H9 (cell line): ENCODE measurements at regions not wholly inside any gene's neighbourhood (a gene's known extent, or its start where the extent isn't known, plus 50 kb on each side); places are given as distances from the start of the nearest gene placed in this dataset.

ENCODE experiments used
- DNase-seq: peaks from one replicate; pipeline ENCODE4 v3.0.0-alpha.2; 2017
- H2AFZ ChIP-seq: one replicate; pipeline ENCODE4 v1.6.1; 2013; ENCODE audit warnings: mild to moderate bottlenecking, low read length, control low read depth, moderate library complexity
- H2AK5ac ChIP-seq: 2 replicates; pipeline ENCODE4 v1.6.1; 2013; ENCODE audit warnings: low read length, control low read depth, mixed read lengths; ENCODE audit not compliant: insufficient read length
- H2BK120ac ChIP-seq: one replicate; pipeline ENCODE4 v1.6.1; 2013; ENCODE audit warnings: low read depth, mild to moderate bottlenecking, low read length, control low read depth, inconsistent platforms; ENCODE audit not compliant: poor library complexity, severe bottlenecking
- H2BK12ac ChIP-seq: 2 replicates; pipeline ENCODE4 v1.6.1; 2013; ENCODE audit warnings: low read length, control low read depth, mixed read lengths, low read depth; ENCODE audit not compliant: insufficient read length
- H2BK15ac ChIP-seq: 2 replicates; pipeline ENCODE4 v1.6.1; 2013; ENCODE audit warnings: low read depth, low read length, control low read depth
- H2BK20ac ChIP-seq: one replicate; pipeline ENCODE4 v1.6.1; 2013; ENCODE audit warnings: low read depth, mild to moderate bottlenecking, low read length, control low read depth, inconsistent platforms; ENCODE audit not compliant: poor library complexity, severe bottlenecking
- H2BK5ac ChIP-seq: 2 replicates; pipeline ENCODE4 v1.6.1; 2013; ENCODE audit warnings: low read length, control low read depth, mixed read lengths; ENCODE audit not compliant: insufficient read length
- H3K14ac ChIP-seq: 2 replicates; pipeline ENCODE4 v1.6.1; 2013; ENCODE audit warnings: low read length, control low read depth; ENCODE audit not compliant: insufficient read depth
- H3K18ac ChIP-seq: 2 replicates; pipeline ENCODE4 v1.6.1; 2013; ENCODE audit warnings: low read depth, mild to moderate bottlenecking, mixed read lengths, low read length, control low read depth; ENCODE audit not compliant: insufficient read length
- H3K23ac ChIP-seq: 2 replicates; pipeline ENCODE4 v1.6.1; 2013; ENCODE audit warnings: low read length, control low read depth, mixed read lengths, low read depth; ENCODE audit not compliant: insufficient read length
- H3K23me2 ChIP-seq: 2 replicates; pipeline ENCODE4 v1.6.1; 2013; ENCODE audit warnings: low read depth, mild to moderate bottlenecking, mixed read lengths, low read length, control low read depth; ENCODE audit not compliant: insufficient read length, poor library complexity, severe bottlenecking
- H3K27ac ChIP-seq: 2 replicates; pipeline ENCODE4 v1.5.1; 2013; ENCODE audit warnings: low read length, control low read depth, mixed read lengths, low read depth; ENCODE audit not compliant: insufficient read length
- H3K27me3 ChIP-seq: 2 replicates; pipeline ENCODE4 v1.6.1; 2013; ENCODE audit warnings: low read length, control low read depth, inconsistent platforms; ENCODE audit not compliant: insufficient read depth
- H3K4ac ChIP-seq: 2 replicates; pipeline ENCODE4 v1.6.1; 2013; ENCODE audit warnings: low read depth, mild to moderate bottlenecking, control low read depth, inconsistent platforms, low read length, moderate library complexity
- H3K4me1 ChIP-seq: 2 replicates; pipeline ENCODE4 v1.6.1; 2013; ENCODE audit warnings: low read length, control low read depth, inconsistent platforms; ENCODE audit not compliant: insufficient read depth
- H3K4me2 ChIP-seq: 2 replicates; pipeline ENCODE4 v1.6.1; 2013; ENCODE audit warnings: low read length, control low read depth, mixed read lengths; ENCODE audit not compliant: insufficient read length, insufficient read depth
- H3K56ac ChIP-seq: 2 replicates; pipeline ENCODE4 v1.6.1; 2013; ENCODE audit warnings: low read depth, mild to moderate bottlenecking, mixed read lengths, low read length, control low read depth; ENCODE audit not compliant: insufficient read length
- H3K79me1 ChIP-seq: 2 replicates; pipeline ENCODE4 v1.6.1; 2013; ENCODE audit warnings: low read depth, mild to moderate bottlenecking, moderate library complexity, low read length, control low read depth, inconsistent platforms; ENCODE audit not compliant: insufficient read depth, poor library complexity, severe bottlenecking
- H3K79me2 ChIP-seq: 2 replicates; pipeline ENCODE4 v1.6.1; 2013; ENCODE audit warnings: low read length, control low read depth, inconsistent platforms; ENCODE audit not compliant: insufficient read depth
- H3K9ac ChIP-seq: 2 replicates; pipeline ENCODE4 v1.6.1; 2013; ENCODE audit warnings: low read length, control low read depth, mixed read lengths; ENCODE audit not compliant: insufficient read length; ENCODE audit errors: extremely low read depth
- H3K9me3 ChIP-seq: one replicate; pipeline ENCODE4 v1.6.1; 2013; ENCODE audit warnings: low read depth, low read length, inconsistent platforms; ENCODE audit not compliant: control insufficient read depth
- H3T11ph ChIP-seq: one replicate; pipeline ENCODE4 v1.6.1; 2013; ENCODE audit warnings: mild to moderate bottlenecking, low read length, control low read depth, inconsistent platforms
- H4K20me1 ChIP-seq: one replicate; pipeline ENCODE4 v1.6.1; 2013; ENCODE audit not compliant: control insufficient read depth, insufficient read length, insufficient read depth
- H4K5ac ChIP-seq: 2 replicates; pipeline ENCODE4 v1.6.1; 2013; ENCODE audit warnings: low read depth, mild to moderate bottlenecking, mixed read lengths, low read length, control low read depth; ENCODE audit not compliant: insufficient read length
- H4K8ac ChIP-seq: replicated peaks from 2 replicates; pipeline ENCODE4 v1.6.1; 2013; ENCODE audit warnings: low read length, control low read depth, mixed read lengths, low read depth; ENCODE audit not compliant: insufficient read length
- H4K91ac ChIP-seq: 2 replicates; pipeline ENCODE4 v1.6.1; 2013; ENCODE audit warnings: low read depth, mild to moderate bottlenecking, moderate library complexity, mixed read lengths, low read length, control low read depth; ENCODE audit not compliant: insufficient read length
- H3K27ac Mint-ChIP-seq, 3 experiments: 2 replicates in 2 of 3; 3 replicates in 1 of 3; pipeline ENCODE4 v1.8.0; 2020 to 2021; ENCODE audit warnings: mixed read lengths in 3 of 3, mild to moderate bottlenecking in 1 of 3, moderate library complexity in 1 of 3
- H3K27me3 Mint-ChIP-seq: 2 replicates; pipeline ENCODE4 v1.8.0; 2021; ENCODE audit warnings: low read depth, mild to moderate bottlenecking, moderate library complexity, mixed read lengths
- H3K36me3 Mint-ChIP-seq, 3 experiments: 2 replicates in 2 of 3; 3 replicates in 1 of 3; pipeline ENCODE4 v1.8.0; 2020 to 2021; ENCODE audit warnings: low read depth in 3 of 3, mixed read lengths in 3 of 3; ENCODE audit not compliant: insufficient read depth in 1 of 3
- H3K4me1 Mint-ChIP-seq, 2 experiments: 2 replicates each; pipeline ENCODE4 v1.8.0; 2020; ENCODE audit warnings: mixed read lengths in 2 of 2
- H3K4me3 Mint-ChIP-seq, 2 experiments: 2 replicates in 1 of 2; 3 replicates in 1 of 2; pipeline ENCODE4 v1.8.0; 2020 to 2021; ENCODE audit warnings: mild to moderate bottlenecking in 2 of 2, mixed read lengths in 2 of 2, moderate library complexity in 1 of 2
- H3K9me3 Mint-ChIP-seq, 2 experiments: 2 replicates in 1 of 2; 3 replicates in 1 of 2; pipeline ENCODE4 v1.8.0; 2020; ENCODE audit warnings: mild to moderate bottlenecking in 2 of 2, mixed read lengths in 2 of 2, moderate library complexity in 1 of 2
- WGBS: extraction: QIAGEN DNeasy Blood & Tissue Kit; methylation state at CpG from one replicate; pipeline ENCODE4 v1.1.7; 2013; ENCODE audit warnings: missing lambda C conversion rate, low lambda C conversion rate, mixed read lengths; ENCODE audit not compliant: insufficient read length; ENCODE audit errors: extremely low coverage; 5-methylcytosine and 5-hydroxymethylcytosine counted together
- TF ChIP-seq, protein P1 (sequence below): fragments of 200-600 bp; sonication (generic); conservative IDR thresholded peaks from 3 replicates; pipeline ENCODE4 v1.8.0; 2021; ENCODE audit warnings: antibody characterized with exemption, mild to moderate bottlenecking

DNA sequence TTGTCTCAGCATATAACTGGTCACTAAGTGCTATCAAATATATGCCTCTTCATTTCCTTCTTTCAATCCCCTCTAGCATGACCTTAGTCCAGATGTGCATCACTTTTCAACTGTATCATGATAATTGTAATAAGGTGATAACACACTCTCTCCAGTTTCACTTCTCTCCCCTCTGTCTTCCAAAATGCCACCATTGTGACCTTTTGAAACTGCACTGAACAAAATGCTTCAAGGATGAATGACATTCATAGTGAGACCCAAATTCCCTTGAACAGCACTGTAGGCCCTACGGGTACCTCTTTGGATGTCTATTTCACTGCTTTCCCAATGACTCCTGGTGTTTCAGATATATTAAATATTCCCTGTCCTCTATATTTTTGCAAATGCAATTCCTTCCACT, 224.8 kb downstream of the DNAJB9 start:
- no peaks in the 10 kb centered on the region for H3K9me3 ChIP-seq
- no peak for DNase-seq
- H2BK20ac ChIP-seq: no peak overlapping the region
- Mint-ChIP-seq H3K27ac (no peak overlapping the region; a peak in 1 of 7 replicates), H3K4me3 (no peak overlapping the region), H3K9me3 (peaks cover 11 to 12% of the 10 kb centered on the region in 2 experiments; a peak in 4 of 5 replicates), H3K4me1 (no peaks in the 10 kb centered on the region), H3K27me3 (no peaks in the 10 kb centered on the region), H3K36me3 (peaks cover 0 to 5% (median 2%) of the 10 kb centered on the region in 3 experiments; a peak in 4 of 7 replicates)
- no peak overlapping the region for H3K4me2 ChIP-seq
- H3K79me2 ChIP-seq: no peaks in the 10 kb centered on the region
- H4K5ac ChIP-seq: no peak overlapping the region
- H3K4me1 ChIP-seq: no peaks in the 10 kb centered on the region
- H3K14ac ChIP-seq: no peak overlapping the region
- no peaks in the 10 kb centered on the region for H3K79me1 ChIP-seq
- no peaks in the 10 kb centered on the region for H4K20me1 ChIP-seq
- no peak overlapping the region for H3K27ac ChIP-seq
- no peak overlapping the region for H4K91ac ChIP-seq
- H3K23me2 ChIP-seq: no peaks in the 10 kb centered on the region
- no peak overlapping the region for H2BK12ac ChIP-seq
- H3T11ph ChIP-seq: no peak overlapping the region
- H4K8ac ChIP-seq: no peak overlapping the region
- H3K56ac ChIP-seq: no peak overlapping the region
- TF ChIP-seq, protein P1, sequence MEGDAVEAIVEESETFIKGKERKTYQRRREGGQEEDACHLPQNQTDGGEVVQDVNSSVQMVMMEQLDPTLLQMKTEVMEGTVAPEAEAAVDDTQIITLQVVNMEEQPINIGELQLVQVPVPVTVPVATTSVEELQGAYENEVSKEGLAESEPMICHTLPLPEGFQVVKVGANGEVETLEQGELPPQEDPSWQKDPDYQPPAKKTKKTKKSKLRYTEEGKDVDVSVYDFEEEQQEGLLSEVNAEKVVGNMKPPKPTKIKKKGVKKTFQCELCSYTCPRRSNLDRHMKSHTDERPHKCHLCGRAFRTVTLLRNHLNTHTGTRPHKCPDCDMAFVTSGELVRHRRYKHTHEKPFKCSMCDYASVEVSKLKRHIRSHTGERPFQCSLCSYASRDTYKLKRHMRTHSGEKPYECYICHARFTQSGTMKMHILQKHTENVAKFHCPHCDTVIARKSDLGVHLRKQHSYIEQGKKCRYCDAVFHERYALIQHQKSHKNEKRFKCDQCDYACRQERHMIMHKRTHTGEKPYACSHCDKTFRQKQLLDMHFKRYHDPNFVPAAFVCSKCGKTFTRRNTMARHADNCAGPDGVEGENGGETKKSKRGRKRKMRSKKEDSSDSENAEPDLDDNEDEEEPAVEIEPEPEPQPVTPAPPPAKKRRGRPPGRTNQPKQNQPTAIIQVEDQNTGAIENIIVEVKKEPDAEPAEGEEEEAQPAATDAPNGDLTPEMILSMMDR: no peak
- H3K4ac ChIP-seq: no peak overlapping the region
- H2BK5ac ChIP-seq: no peak overlapping the region
- no peak overlapping the region for H2AFZ ChIP-seq
- no peak overlapping the region for H2BK15ac ChIP-seq
- WGBS: no CpG with 5 or more reads among the region's 1 CpG
- H2BK120ac ChIP-seq: no peak overlapping the region
- H3K27me3 ChIP-seq: no peaks in the 10 kb centered on the region
- H3K18ac ChIP-seq: no peak overlapping the region
- no peak overlapping the region for H2AK5ac ChIP-seq
- H3K9ac ChIP-seq: no peak overlapping the region
- no peak overlapping the region for H3K23ac ChIP-seq
